ENCODE measurements at regions not wholly inside any gene's neighbourhood (a gene's known extent, or its start where the extent isn't known, plus 50 kb on each side); places are given as distances from the start of the nearest gene placed in this dataset.

- Mint-ChIP-seq H3K4me3 (no peak overlapping the region), H3K27me3 (peaks cover 7% of the 10 kb centered on the region), H3K27ac (no peak overlapping the region), H3K9me3 (ENCODE audit: low read depth) (no peaks in the 10 kb centered on the region), H3K36me3 (no peaks in the 10 kb centered on the region), H3K4me1 (no peaks in the 10 kb centered on the region)
- ATAC-seq (no peak), DNase-seq (no peak)
- CTCF ChIA-PET: no interaction called here
Observed at GRCh38 chr14:30427846-30428245, 131.1 kb upstream of the G2E3 start.

- H3K4me3 Mint-ChIP-seq: no peak overlapping the region
Observed at GRCh38 chr14:30431552-30431951, 127.4 kb upstream of the G2E3 start.

GRCh38 chr14:30440961-30441360 lies 118.0 kb upstream of the G2E3 start:
- H3K4me3 Mint-ChIP-seq: no peak overlapping the region
- H3K27me3 Mint-ChIP-seq: peaks cover 16% of the 10 kb centered on the region
- no peaks in the 10 kb centered on the region for H3K36me3 Mint-ChIP-seq
- no peak overlapping the region for H3K27ac Mint-ChIP-seq
- DNase-seq (no peak), ATAC-seq (no peak)
- CTCF ChIA-PET: no interaction called here
- no peaks in the 10 kb centered on the region for H3K4me1 Mint-ChIP-seq
- no peaks in the 10 kb centered on the region for H3K9me3 Mint-ChIP-seq (ENCODE audit: low read depth)

More at GRCh38 chr14:30431552-30431951, 127.4 kb upstream of the G2E3 start:
- Mint-ChIP-seq H3K4me1 (no peaks in the 10 kb centered on the region), H3K27ac (no peak overlapping the region), H3K27me3 (peaks cover 7% of the 10 kb centered on the region), H3K9me3 (ENCODE audit: low read depth) (no peaks in the 10 kb centered on the region), H3K36me3 (no peaks in the 10 kb centered on the region)
- DNase-seq (no peak), ATAC-seq (no peak)
- CTCF ChIA-PET: no interaction called here

GRCh38 chr14:30443368-30444007 lies 115.5 kb upstream of the G2E3 start:
- H3K27me3 Mint-ChIP-seq: peaks cover 16% of the 10 kb centered on the region
- no peaks in the 10 kb centered on the region for H3K4me1 Mint-ChIP-seq
- no peak overlapping the region for H3K4me3 Mint-ChIP-seq
- no peak overlapping the region for H3K27ac Mint-ChIP-seq
- CTCF ChIA-PET: interaction anchor here (0.6 to 1.2 kb wide), 2 partner anchors 68 to 102 kb away, joined by 3 to 4 read pairs; no protein-coding TSS in a partner anchor
- H3K36me3 Mint-ChIP-seq: no peaks in the 10 kb centered on the region
- no peaks in the 10 kb centered on the region for H3K9me3 Mint-ChIP-seq (ENCODE audit: low read depth)
- ATAC-seq (no peak), DNase-seq (no peak)

- no peaks in the 10 kb centered on the region for H3K4me1 Mint-ChIP-seq
Observed at GRCh38 chr14:30444451-30444850, 114.5 kb upstream of the G2E3 start.

GRCh38 chr14:30445011-30445793 lies 113.8 kb upstream of the G2E3 start:
- no peaks in the 10 kb centered on the region for H3K9me3 Mint-ChIP-seq (ENCODE audit: low read depth)
- H3K36me3 Mint-ChIP-seq: no peaks in the 10 kb centered on the region
- H3K4me3 Mint-ChIP-seq: no peak overlapping the region
- CTCF ChIA-PET: no interaction called here
- DNase-seq: no peak
- no peak overlapping the region for H3K27ac Mint-ChIP-seq
- peaks cover 16% of the 10 kb centered on the region for H3K27me3 Mint-ChIP-seq
- no peaks in the 10 kb centered on the region for H3K4me1 Mint-ChIP-seq
- ATAC-seq: no peak

More at GRCh38 chr14:30444451-30444850, 114.5 kb upstream of the G2E3 start:
- no peak for ATAC-seq
- Mint-ChIP-seq H3K4me3 (no peak overlapping the region), H3K9me3 (ENCODE audit: low read depth) (no peaks in the 10 kb centered on the region), H3K27me3 (peaks cover 16% of the 10 kb centered on the region), H3K27ac (no peak overlapping the region), H3K36me3 (no peaks in the 10 kb centered on the region)
- no peak for DNase-seq
- CTCF ChIA-PET: no interaction called here

- H3K4me1 Mint-ChIP-seq: no peaks in the 10 kb centered on the region
- H3K36me3 Mint-ChIP-seq: no peaks in the 10 kb centered on the region
- H3K4me3 Mint-ChIP-seq: no peak overlapping the region
- DNase-seq: no peak
- peaks cover 16% of the 10 kb centered on the region for H3K27me3 Mint-ChIP-seq
- ATAC-seq: no peak
- no peaks in the 10 kb centered on the region for H3K9me3 Mint-ChIP-seq (ENCODE audit: low read depth)
- CTCF ChIA-PET: no interaction called here
- H3K27ac Mint-ChIP-seq: no peak overlapping the region
Observed at GRCh38 chr14:30445852-30446251, 113.1 kb upstream of the G2E3 start.

GRCh38 chr14:30450631-30451545 lies 108.1 kb upstream of the G2E3 start:
- ATAC-seq: no peak
- DNase-seq: no peak
- no peaks in the 10 kb centered on the region for H3K4me1 Mint-ChIP-seq
- CTCF ChIA-PET: no interaction called here
- no peaks in the 10 kb centered on the region for H3K27me3 Mint-ChIP-seq
- H3K36me3 Mint-ChIP-seq: no peaks in the 10 kb centered on the region
- H3K27ac Mint-ChIP-seq: no peak overlapping the region
- no peaks in the 10 kb centered on the region for H3K9me3 Mint-ChIP-seq (ENCODE audit: low read depth)
- no peak overlapping the region for H3K4me3 Mint-ChIP-seq

- H3K36me3 Mint-ChIP-seq: no peaks in the 10 kb centered on the region
- no peaks in the 10 kb centered on the region for H3K9me3 Mint-ChIP-seq (ENCODE audit: low read depth)
- H3K4me1 Mint-ChIP-seq: no peaks in the 10 kb centered on the region
- no peak overlapping the region for H3K4me3 Mint-ChIP-seq
- CTCF ChIA-PET: no interaction called here
- peaks cover 4% of the 10 kb centered on the region for H3K27me3 Mint-ChIP-seq
- ATAC-seq (no peak), DNase-seq (no peak)
- H3K27ac Mint-ChIP-seq: no peak overlapping the region
Observed at GRCh38 chr14:30456296-30456695, 102.7 kb upstream of the G2E3 start.

GRCh38 chr14:30462358-30462757 lies 96.6 kb upstream of the G2E3 start:
- peaks cover 8% of the 10 kb centered on the region for H3K27me3 Mint-ChIP-seq
- no peak overlapping the region for H3K4me3 Mint-ChIP-seq

GRCh38 chr14:30464481-30464880 lies 94.5 kb upstream of the G2E3 start:
- Mint-ChIP-seq H3K36me3 (no peaks in the 10 kb centered on the region), H3K27me3 (peaks cover 8% of the 10 kb centered on the region), H3K27ac (no peak overlapping the region), H3K4me1 (no peaks in the 10 kb centered on the region), H3K9me3 (ENCODE audit: low read depth) (no peaks in the 10 kb centered on the region), H3K4me3 (no peak overlapping the region)
- no peak for DNase-seq
- CTCF ChIA-PET: no interaction called here
- ATAC-seq: no peak

More at GRCh38 chr14:30462358-30462757, 96.6 kb upstream of the G2E3 start:
- Mint-ChIP-seq H3K9me3 (ENCODE audit: low read depth) (no peaks in the 10 kb centered on the region), H3K36me3 (no peaks in the 10 kb centered on the region), H3K4me1 (no peaks in the 10 kb centered on the region), H3K27ac (no peak overlapping the region)
- ATAC-seq (no peak), DNase-seq (no peak)
- CTCF ChIA-PET: no interaction called here

GRCh38 chr14:30468354-30468753 lies 90.6 kb upstream of the G2E3 start:
- H3K4me1 Mint-ChIP-seq: no peaks in the 10 kb centered on the region
- CTCF ChIA-PET: no interaction called here
- H3K27me3 Mint-ChIP-seq: peaks cover 12% of the 10 kb centered on the region
- H3K36me3 Mint-ChIP-seq: no peaks in the 10 kb centered on the region
- DNase-seq (no peak), ATAC-seq (no peak)
- H3K4me3 Mint-ChIP-seq: no peak overlapping the region
- H3K9me3 Mint-ChIP-seq (ENCODE audit: low read depth): no peaks in the 10 kb centered on the region
- H3K27ac Mint-ChIP-seq: no peak overlapping the region

- Mint-ChIP-seq H3K4me1 (no peaks in the 10 kb centered on the region), H3K36me3 (no peaks in the 10 kb centered on the region), H3K27ac (no peak overlapping the region), H3K27me3 (peaks cover 10% of the 10 kb centered on the region), H3K4me3 (no peak overlapping the region), H3K9me3 (ENCODE audit: low read depth) (no peaks in the 10 kb centered on the region)
- ATAC-seq (no peak), DNase-seq (no peak)
- CTCF ChIA-PET: no interaction called here
Observed at GRCh38 chr14:30471980-30472379, 87.0 kb upstream of the G2E3 start.
